HG03045 (cell line): ENCODE measurements at regions not wholly inside any gene's neighbourhood (a gene's known extent, or its start where the extent isn't known, plus 50 kb on each side); places are given as distances from the start of the nearest gene placed in this dataset.
"Not testable (repeated sequence)": the region's sequence is repeated elsewhere in the genome, so short reads cannot be mapped to it uniquely, and the experiment has no call there.

Experiments used
- ATAC-seq: cut with Tn5 transposase; IDR thresholded peaks from one replicate; pipeline ENCODE4 v1.9.1; 2021; ENCODE audit warnings: mild to moderate bottlenecking, moderate library complexity; ENCODE audit not compliant: unreplicated experiment

- no peak for ATAC-seq
Observed at GRCh38 chr5:130616161-130616560, 548.9 kb downstream of the HINT1 start.

- ATAC-seq = no peak
Observed at GRCh38 chr5:130605234-130605633, 559.8 kb downstream of the HINT1 start.

- ATAC-seq = not testable (repeated sequence)
Observed at GRCh38 chr5:130596647-130597046, 568.4 kb downstream of the HINT1 start.

DNA sequence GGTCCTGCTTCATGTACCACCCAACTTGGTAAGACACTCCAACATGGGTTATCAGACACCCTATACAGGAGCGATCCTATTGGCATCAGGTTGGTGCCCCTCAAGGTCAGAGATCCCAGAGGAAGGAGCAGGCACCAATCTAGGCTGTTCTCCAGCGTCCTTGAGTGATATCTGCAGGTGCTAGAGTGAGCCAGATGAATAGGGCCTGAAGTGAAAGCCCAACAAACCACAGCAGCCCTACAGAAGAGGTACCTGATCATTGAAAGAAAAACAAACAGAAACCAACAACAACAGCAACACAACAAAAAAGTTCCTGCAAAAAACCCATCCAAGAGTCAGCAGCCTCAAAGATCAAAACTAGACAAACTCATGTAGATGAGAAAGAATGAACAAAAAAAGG is 584.8 kb downstream of the HINT1 start:
- no peak for ATAC-seq

GRCh38 chr5:130578354-130578753 is 586.7 kb downstream of the HINT1 start:
- no peak for ATAC-seq

GRCh38 chr5:130571076-130571475 is 594.0 kb downstream of the HINT1 start:
- no peak for ATAC-seq

GRCh38 chr5:130568791-130569190 is 596.3 kb downstream of the HINT1 start:
- ATAC-seq = no peak

GRCh38 chr5:130555429-130555828 is 609.6 kb downstream of the HINT1 start:
- ATAC-seq = no peak

DNA sequence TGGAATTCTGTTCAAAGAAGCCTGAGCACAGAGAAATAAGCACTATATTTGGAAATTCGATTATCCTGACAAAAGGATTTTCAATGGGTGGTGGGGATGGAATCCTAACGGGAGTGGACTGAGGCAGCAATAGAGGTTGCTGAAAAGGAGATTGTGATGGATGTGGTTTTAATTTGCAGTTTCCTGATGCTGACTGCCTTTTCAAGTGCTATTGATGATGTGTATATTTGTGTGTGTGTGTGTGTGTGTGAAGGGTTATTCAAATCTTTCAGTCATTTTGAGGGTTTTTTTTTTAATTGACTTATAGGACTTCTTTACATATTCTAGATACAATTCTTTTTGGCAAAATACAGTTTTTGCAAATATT is 614.5 kb downstream of the HINT1 start:
- ATAC-seq = no peak

DNA sequence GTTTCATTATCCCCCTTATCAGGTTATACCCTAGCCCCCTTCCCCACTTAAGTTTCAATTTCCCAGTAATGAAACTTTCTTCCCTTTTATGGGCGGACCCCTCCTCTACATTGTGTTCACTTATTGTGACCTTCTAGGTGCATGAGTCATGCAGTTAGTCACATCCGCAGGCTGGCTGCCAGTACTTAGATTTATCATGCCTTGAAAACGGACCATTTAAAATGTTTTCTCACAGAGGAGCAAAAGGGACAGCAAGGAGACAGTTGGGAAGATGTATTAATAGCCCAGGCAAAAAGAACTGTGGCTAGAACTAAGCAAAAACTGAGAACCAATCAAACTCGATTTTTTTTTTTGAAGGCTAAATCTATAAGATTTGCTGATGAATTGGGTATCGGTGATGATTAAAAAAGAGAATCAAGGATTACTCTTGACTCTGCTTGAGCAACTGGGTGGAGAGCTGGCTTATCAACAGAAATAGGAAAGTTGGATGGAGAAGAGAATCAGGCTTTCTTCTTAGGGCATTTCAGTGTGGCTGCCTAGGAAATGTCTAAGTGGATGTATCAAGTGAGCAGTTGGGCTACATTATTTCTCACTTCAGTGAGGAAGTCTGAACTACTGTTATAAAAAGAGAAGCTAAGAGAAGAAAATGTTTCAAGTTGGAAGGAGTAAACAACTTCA is 615.0 kb downstream of the HINT1 start:
- no peak for ATAC-seq

- no peak for ATAC-seq
Observed at GRCh38 chr5:130546211-130546610, 618.8 kb downstream of the HINT1 start.

GRCh38 chr5:130545291-130545690 is 619.8 kb downstream of the HINT1 start:
- no peak for ATAC-seq

GRCh38 chr5:130541617-130542221 is 623.3 kb downstream of the HINT1 start:
- ATAC-seq = no peak

DNA sequence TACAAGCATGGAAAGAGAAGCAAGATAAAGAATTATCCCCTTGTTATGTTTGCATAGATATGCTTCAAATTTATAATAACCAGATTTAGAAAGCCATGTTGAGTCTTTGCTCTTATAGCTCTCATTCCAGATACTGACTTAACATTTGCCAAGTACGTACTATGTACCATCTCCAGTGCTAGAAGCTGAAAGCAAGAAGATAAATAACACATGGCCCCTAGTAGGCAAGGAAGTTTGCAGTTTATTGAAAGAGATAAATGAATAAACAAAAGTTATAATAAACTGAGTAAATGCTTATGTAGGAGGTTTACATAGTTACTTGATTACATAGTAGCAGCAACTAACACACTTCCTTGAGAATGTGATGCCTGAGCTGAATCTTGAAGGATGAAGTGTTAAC is 628.4 kb downstream of the HINT1 start:
- ATAC-seq = no peak

DNA sequence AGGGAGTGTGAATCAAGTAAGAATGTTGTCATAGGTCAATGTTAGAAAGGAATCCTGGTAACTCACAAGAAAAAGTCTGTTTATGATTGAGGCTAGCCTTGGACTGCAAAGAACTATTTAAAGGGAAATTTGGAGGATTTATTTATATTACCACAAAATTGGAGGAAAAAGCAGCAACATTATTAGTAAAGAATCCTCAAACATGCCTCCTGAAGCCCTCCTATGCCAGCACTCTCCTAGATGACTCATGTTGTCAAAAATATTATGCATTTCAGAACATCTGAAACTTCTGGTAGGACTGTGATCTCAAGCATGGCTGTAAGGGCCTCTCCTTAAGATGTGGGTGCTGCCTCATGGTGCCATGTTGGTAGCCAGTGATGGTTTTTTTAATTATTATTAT is 628.5 kb downstream of the CHSY3 start:
- no peak for ATAC-seq

GRCh38 chr5:130529511-130530485 is 625.5 kb downstream of the CHSY3 start:
- no peak for ATAC-seq

GRCh38 chr5:130529111-130529510 is 624.8 kb downstream of the CHSY3 start:
- no peak for ATAC-seq

DNA sequence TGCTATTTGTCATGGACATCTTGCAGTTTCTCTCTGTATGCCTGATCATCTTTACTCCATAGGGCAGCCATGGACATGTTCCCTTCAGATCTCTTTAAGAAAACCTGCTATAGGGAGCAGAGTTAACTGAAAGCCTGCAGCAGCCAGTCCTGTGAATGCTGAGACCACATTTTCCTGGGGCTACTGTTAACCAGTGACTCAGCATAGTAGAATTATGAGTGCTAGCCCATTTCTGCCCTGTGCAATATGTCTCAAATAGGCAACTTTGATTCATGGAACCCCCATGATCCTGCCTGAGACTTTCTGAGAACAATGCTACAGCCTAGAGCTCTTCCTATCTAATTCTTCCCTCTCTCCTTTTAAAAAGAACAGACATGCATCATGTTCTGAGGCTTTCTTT is 624.2 kb downstream of the CHSY3 start:
- no peak for ATAC-seq

DNA sequence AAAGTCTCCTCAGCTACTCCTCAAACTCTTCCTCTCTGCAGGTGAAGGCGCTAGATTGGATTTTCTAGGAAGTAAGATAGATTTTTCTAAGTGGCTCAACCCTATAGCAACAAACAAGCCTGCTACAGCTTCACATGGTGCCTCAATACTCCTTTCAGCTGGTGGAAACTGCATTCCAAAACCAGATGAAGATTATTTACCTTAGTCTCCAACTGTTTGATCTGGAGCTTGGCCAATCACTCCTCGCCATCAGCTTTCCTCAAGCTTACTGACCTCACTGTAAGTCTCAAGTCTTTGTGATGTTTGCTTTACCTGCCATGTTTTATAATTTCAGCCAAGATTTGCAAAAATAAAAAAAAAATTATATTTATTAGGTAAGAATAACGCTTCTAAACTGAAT is 622.4 kb downstream of the CHSY3 start:
- ATAC-seq = no peak

DNA sequence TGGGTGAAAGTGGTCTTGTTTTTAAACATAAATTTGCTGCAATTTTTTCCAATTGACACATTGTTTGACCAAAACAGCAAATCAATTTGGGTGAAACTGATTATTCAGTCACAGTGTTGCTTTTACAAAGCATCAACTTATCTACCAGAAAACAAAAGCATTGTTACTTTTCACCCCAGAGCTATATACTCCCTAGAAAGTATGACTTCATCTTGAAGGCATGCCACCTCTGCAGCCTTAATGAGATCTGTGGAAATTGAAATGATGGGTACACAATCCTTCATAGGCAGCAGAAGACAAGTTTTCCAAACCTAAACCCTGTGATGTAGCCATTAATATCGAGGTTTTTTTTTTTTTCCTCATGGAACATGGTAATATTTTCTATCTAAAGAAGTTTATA is 615.9 kb downstream of the CHSY3 start:
- ATAC-seq = no peak

DNA sequence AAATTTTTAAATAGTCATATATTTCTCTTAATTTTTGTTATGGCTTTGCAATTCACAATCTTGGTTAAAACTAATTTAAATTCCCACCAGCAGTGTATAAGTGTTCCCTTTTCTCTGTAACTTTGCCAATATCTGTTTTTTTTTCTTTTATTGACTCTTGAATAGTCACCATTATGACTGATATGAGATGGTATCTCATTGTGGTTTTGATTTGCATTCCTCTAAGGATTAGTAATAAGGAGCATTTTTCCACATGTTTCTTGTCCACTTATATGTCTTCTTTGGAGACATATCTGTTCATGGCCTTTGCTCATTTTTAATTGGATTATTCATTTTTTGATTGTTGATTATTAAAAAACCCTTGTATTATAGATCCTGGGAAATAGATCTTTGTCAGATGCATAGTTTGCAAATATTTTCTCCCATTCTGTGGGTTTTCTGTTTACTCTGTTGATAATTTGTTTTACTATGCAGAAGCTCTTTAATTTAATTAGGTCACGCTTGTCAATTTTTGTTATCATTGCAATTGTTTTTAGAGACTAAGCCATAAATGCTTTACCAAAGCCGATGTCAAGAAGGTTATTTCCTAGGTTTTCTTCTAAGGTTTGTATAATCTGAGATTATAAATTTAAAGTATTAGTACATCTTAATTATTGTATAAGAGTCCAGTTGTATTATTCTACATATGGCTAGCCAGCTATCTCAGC is 610.9 kb downstream of the CHSY3 start:
- no peak for ATAC-seq
